ENCODE measurements at regions not wholly inside any gene's neighbourhood (a gene's known extent, or its start where the extent isn't known, plus 50 kb on each side); places are given as distances from the start of the nearest gene placed in this dataset.

GRCh38 chr16:80347002-80347401 lies 193.8 kb upstream of the DYNLRB2 start:
- no peak for TF ChIP-seq POLR2A (IDR thresholded peaks at IDR 0.05)
- no peak for TF ChIP-seq CTCF (IDR thresholded peaks at IDR 0.05)
- no peak for TF ChIP-seq POLR2AphosphoS5 (IDR thresholded peaks at IDR 0.05)
- Histone ChIP-seq H3K4me3 (no peak overlapping the region), H3K27me3 (replicated peaks; ENCODE audit: insufficient read depth) (no peaks in the 10 kb centered on the region), H3K27ac (no peak overlapping the region), H3K9me3 (no peaks in the 10 kb centered on the region), H3K36me3 (no peaks in the 10 kb centered on the region), H3K4me1 (replicated peaks) (no peaks in the 10 kb centered on the region)
- WGBS, result 92% methylated on average over 3 of the region's 3 CpGs
- intact Hi-C loops (cut with DNase I), result no loop called here
- no peak for DNase-seq (ENCODE audit: low spot score)

- no peak for TF ChIP-seq POLR2AphosphoS5 (IDR thresholded peaks at IDR 0.05)
- no peak for TF ChIP-seq POLR2A (IDR thresholded peaks at IDR 0.05)
- no peak for TF ChIP-seq CTCF (IDR thresholded peaks at IDR 0.05)
- H3K4me3 ChIP-seq, result no peak overlapping the region
- no peaks in the 10 kb centered on the region for H3K27me3 ChIP-seq (replicated peaks; ENCODE audit: insufficient read depth)
- H3K27ac ChIP-seq, result no peak overlapping the region
- WGBS, result 72% methylated on average over 6 of the region's 6 CpGs
- no peaks in the 10 kb centered on the region for H3K9me3 ChIP-seq
- H3K36me3 ChIP-seq, result no peaks in the 10 kb centered on the region
- H3K4me1 ChIP-seq (replicated peaks), result no peaks in the 10 kb centered on the region
- intact Hi-C loops (cut with DNase I), result no loop called here
- no peak for DNase-seq (ENCODE audit: low spot score)
Observed at GRCh38 chr16:80346111-80346632, 194.6 kb upstream of the DYNLRB2 start.

- Histone ChIP-seq H3K36me3 (no peaks in the 10 kb centered on the region), H3K4me1 (replicated peaks) (no peaks in the 10 kb centered on the region), H3K4me3 (no peak overlapping the region), H3K27ac (no peak overlapping the region), H3K27me3 (replicated peaks; ENCODE audit: insufficient read depth) (no peaks in the 10 kb centered on the region), H3K9me3 (no peaks in the 10 kb centered on the region)
- TF ChIP-seq POLR2A (IDR thresholded peaks at IDR 0.05), result no peak
- no peak for TF ChIP-seq POLR2AphosphoS5 (IDR thresholded peaks at IDR 0.05)
- TF ChIP-seq CTCF (IDR thresholded peaks at IDR 0.05), result no peak
- WGBS, result 83% methylated on average over 3 of the region's 3 CpGs
- intact Hi-C loops (cut with DNase I), result no loop called here
- no peak for DNase-seq (ENCODE audit: low spot score)
Observed at GRCh38 chr16:80345701-80346100, 195.1 kb upstream of the DYNLRB2 start.

- no peaks in the 10 kb centered on the region for H3K9me3 ChIP-seq
- WGBS, result 97% methylated on average over 2 of the region's 2 CpGs
- no peaks in the 10 kb centered on the region for H3K36me3 ChIP-seq
- intact Hi-C loops (cut with DNase I), result no loop called here
- no peak overlapping the region for H3K4me3 ChIP-seq
- no peaks in the 10 kb centered on the region for H3K27me3 ChIP-seq (replicated peaks; ENCODE audit: insufficient read depth)
- H3K27ac ChIP-seq, result no peak overlapping the region
- TF ChIP-seq POLR2AphosphoS5 (IDR thresholded peaks at IDR 0.05) (no peak), CTCF (IDR thresholded peaks at IDR 0.05) (no peak)
- no peak for DNase-seq (ENCODE audit: low spot score)
- no peaks in the 10 kb centered on the region for H3K4me1 ChIP-seq (replicated peaks)
Observed at GRCh38 chr16:80344570-80344969, 196.2 kb upstream of the DYNLRB2 start.

GRCh38 chr16:80341263-80341662 lies 199.5 kb upstream of the DYNLRB2 start:
- 43% methylated on average over 3 of the region's 3 CpGs for WGBS
- Histone ChIP-seq H3K27me3 (replicated peaks; ENCODE audit: insufficient read depth) (no peaks in the 10 kb centered on the region), H3K27ac (no peak overlapping the region), H3K9me3 (no peaks in the 10 kb centered on the region), H3K4me1 (replicated peaks) (no peaks in the 10 kb centered on the region), H3K4me3 (no peak overlapping the region), H3K36me3 (no peaks in the 10 kb centered on the region)
- TF ChIP-seq CTCF (IDR thresholded peaks at IDR 0.05) (no peak), POLR2AphosphoS5 (IDR thresholded peaks at IDR 0.05) (no peak)
- intact Hi-C loops (cut with DNase I), result no loop called here
- DNase-seq (ENCODE audit: low spot score), result no peak
